Erythroblast (primary cell): ENCODE measurements at regions not wholly inside any gene's neighbourhood (a gene's known extent, or its start where the extent isn't known, plus 50 kb on each side); places are given as distances from the start of the nearest gene placed in this dataset.

Experiments
- GATA1 ChIP-seq: IDR thresholded peaks from 2 replicates; pipeline ENCODE4 v1.6.1; 2011; ENCODE audit warnings: low read depth, mild to moderate bottlenecking, control low read depth, low read length, moderate library complexity
- POLR2A ChIP-seq: IDR thresholded peaks from 2 replicates; pipeline ENCODE4 v1.6.1; 2011; ENCODE audit warnings: mild to moderate bottlenecking, low read length

DNA sequence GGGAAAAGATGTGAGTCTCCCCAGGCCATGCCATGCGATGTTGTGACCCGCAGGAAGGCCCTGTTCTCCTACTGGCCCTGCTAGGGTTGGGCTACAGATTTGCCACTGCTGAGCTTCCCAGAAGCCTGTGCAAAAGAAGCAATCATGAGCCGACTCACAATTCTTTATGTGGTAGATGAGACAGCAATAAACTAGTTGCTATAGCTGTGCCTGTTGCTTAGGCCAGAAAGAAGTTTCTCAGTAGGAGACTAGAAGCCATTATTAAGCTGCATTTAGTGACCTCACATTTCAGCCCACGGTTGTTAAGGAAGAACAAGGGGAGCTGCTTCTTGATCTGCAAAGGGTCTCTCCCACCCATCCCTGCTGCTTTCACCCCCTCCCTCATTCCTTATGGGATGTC lies 239.4 kb upstream of the CRY1 start:
- no peak for TF ChIP-seq POLR2A
- no peak for TF ChIP-seq GATA1
